ENCODE measurements at regions not wholly inside any gene's neighbourhood (a gene's known extent, or its start where the extent isn't known, plus 50 kb on each side); places are given as distances from the start of the nearest gene placed in this dataset.

GRCh38 chr3:72299823-72300222 lies 514.9 kb upstream of the PROK2 start:
- no peaks in the 10 kb centered on the region for H3K36me3 Mint-ChIP-seq (ENCODE audit: low read depth)
- Histone ChIP-seq H3K27me3 (ENCODE audit: insufficient read depth) (no peaks in the 10 kb centered on the region), H2AFZ (no peak overlapping the region), H3K36me3 (ENCODE audit: insufficient read depth) (no peaks in the 10 kb centered on the region), H4K20me1 (replicated peaks; ENCODE audit: insufficient read depth) (no peaks in the 10 kb centered on the region), H3K79me2 (replicated peaks; ENCODE audit: insufficient read depth) (no peaks in the 10 kb centered on the region), H3K4me1 (ENCODE audit: insufficient read depth) (peaks cover 10% of the 10 kb centered on the region), H3K4me3 (no peak overlapping the region), H3K4me2 (no peak overlapping the region), H3K9me2 (ENCODE audit: insufficient read depth) (peaks cover 5% of the 10 kb centered on the region; the same call in 1 of the 2 replicates), H3K27ac (ENCODE audit: low read depth) (no peak overlapping the region), H3F3A (replicated peaks; ENCODE audit: low read depth) (no peaks in the 10 kb centered on the region)
- H3K4me3 Mint-ChIP-seq: no peak overlapping the region
- TF ChIP-seq EZH2phosphoT487 (IDR thresholded peaks at IDR 0.05; ENCODE audit: unreplicated experiment): no peak
- no peak for TF ChIP-seq ZNF114 (CRISPR knock-in tag; IDR thresholded peaks at IDR 0.05)
- no peak for TF ChIP-seq CTCF (conservative IDR thresholded peaks at IDR 0.05; ENCODE audit: low read depth in 2 of 2)
- TF ChIP-seq REST (IDR thresholded peaks at IDR 0.05; ENCODE audit: unreplicated experiment): no peak
- TF ChIP-seq STAT1 (IDR thresholded peaks at IDR 0.05; ENCODE audit: unreplicated experiment): no peak
- TF ChIP-seq POLR2AphosphoS5 (IDR thresholded peaks at IDR 0.05; ENCODE audit: low read depth): no peak
- TF ChIP-seq ZNF462 (CRISPR knock-in tag; IDR thresholded peaks at IDR 0.05): no peak
- H3K4me1 Mint-ChIP-seq: peaks cover 28% of the 10 kb centered on the region
- peaks cover 5% of the 10 kb centered on the region for H3K27me3 Mint-ChIP-seq (ENCODE audit: insufficient read depth, low read depth, poor library complexity)
- no peak for ATAC-seq
- no peak overlapping the region for H3K27ac Mint-ChIP-seq
- DNase-seq (ENCODE audit: low spot score): no peak
- no peaks in the 10 kb centered on the region for H3K9me3 Mint-ChIP-seq
